ENCODE measurements at regions not wholly inside any gene's neighbourhood (a gene's known extent, or its start where the extent isn't known, plus 50 kb on each side); places are given as distances from the start of the nearest gene placed in this dataset.
"Not testable (repeated sequence)": the region's sequence is repeated elsewhere in the genome, so short reads cannot be mapped to it uniquely, and the experiment has no call there.

GRCh38 chr2:145524303-145524702 is 1004.4 kb upstream of the ZEB2 start:
- no peak for FAIRE-seq

GRCh38 chr2:145519254-145519653 is 999.3 kb upstream of the ZEB2 start:
- FAIRE-seq, result not testable (repeated sequence)

- no peak for FAIRE-seq
These were observed 992.0 kb upstream of the ZEB2 start for GRCh38 chr2:145511946-145512345.

- FAIRE-seq, result no peak
These were observed 983.6 kb upstream of the ZEB2 start for GRCh38 chr2:145503511-145503910.

- no peak for FAIRE-seq
These were observed 982.0 kb upstream of the ZEB2 start for GRCh38 chr2:145501920-145502319.

GRCh38 chr2:145495590-145495989 is 975.7 kb upstream of the ZEB2 start:
- no peak for FAIRE-seq

- FAIRE-seq, result no peak
These were observed 974.5 kb upstream of the ZEB2 start for GRCh38 chr2:145494441-145494840.

- no peak for FAIRE-seq
These were observed 968.7 kb upstream of the ZEB2 start for GRCh38 chr2:145488571-145488970.

- FAIRE-seq, result no peak
These were observed 964.7 kb upstream of the ZEB2 start for GRCh38 chr2:145484448-145485097.

- no peak for FAIRE-seq
These were observed 963.9 kb upstream of the ZEB2 start for GRCh38 chr2:145483854-145484253.

GRCh38 chr2:145481334-145481922 is 961.5 kb upstream of the ZEB2 start:
- FAIRE-seq, result no peak

GRCh38 chr2:145464866-145465265 is 944.9 kb upstream of the ZEB2 start:
- no peak for FAIRE-seq

- no peak for FAIRE-seq
These were observed 940.2 kb upstream of the ZEB2 start for GRCh38 chr2:145460112-145460511.

GRCh38 chr2:145431181-145431951 is 911.4 kb upstream of the ZEB2 start:
- no peak for FAIRE-seq

GRCh38 chr2:145423809-145424208 is 903.9 kb upstream of the ZEB2 start:
- no peak for FAIRE-seq

GRCh38 chr2:145422576-145422975 is 902.7 kb upstream of the ZEB2 start:
- no peak for FAIRE-seq

- no peak for FAIRE-seq
These were observed 901.9 kb upstream of the ZEB2 start for GRCh38 chr2:145421841-145422240.

GRCh38 chr2:145416640-145417039 is 896.7 kb upstream of the ZEB2 start:
- no peak for FAIRE-seq

GRCh38 chr2:145415151-145415550 is 895.2 kb upstream of the ZEB2 start:
- no peak for FAIRE-seq

GRCh38 chr2:145413261-145414030 is 893.5 kb upstream of the ZEB2 start:
- no peak for FAIRE-seq

- FAIRE-seq, result no peak
These were observed 892.2 kb upstream of the ZEB2 start for GRCh38 chr2:145412155-145412554.

- no peak for FAIRE-seq
These were observed 891.6 kb upstream of the ZEB2 start for GRCh38 chr2:145411493-145411892.

GRCh38 chr2:145410086-145410485 is 890.2 kb upstream of the ZEB2 start:
- no peak for FAIRE-seq

Measured in G401.6 (cell line).